GM12878 (cell line): ENCODE measurements at regions not wholly inside any gene's neighbourhood (a gene's known extent, or its start where the extent isn't known, plus 50 kb on each side); places are given as distances from the start of the nearest gene placed in this dataset.

ENCODE experiments used
- ATAC-seq: fragments of 200-7000 bp; cut with Tn5 transposase; 3 replicates; pipeline ENCODE4 v1.9.1; 2020; ENCODE audit warnings: mild to moderate bottlenecking, moderate library complexity
- BruUV-seq: library from RNA; stranded (reverse); fragments of 400-500 nt; replicated peaks from 2 replicates; lab custom pipeline; 2021; lab: Mats Ljungman, UMichigan
- CTCF ChIA-PET: fragments of 300-600 bp; sonication (Branson Sonifier 250); formaldehyde crosslinking; extraction: SDS; loops from one replicate; lab custom pipeline; 2021; ENCODE audit warnings: inconsistent platforms; lab: Yijun Ruan, JAX
- POLR2A ChIA-PET: fragments of 350-600 bp; formaldehyde crosslinking; extraction: SDS; loops from one replicate; lab custom pipeline; 2021; ENCODE audit warnings: inconsistent platforms; lab: Charles Lee
- RAD21 ChIA-PET: fragments of 300-600 bp; sonication (Branson Sonifier 250); formaldehyde crosslinking; loops from one replicate; lab custom pipeline; 2023; ENCODE audit warnings: antibody characterized with exemption; ENCODE audit not compliant: unreplicated experiment; lab: Charles Lee
- SMC1A ChIA-PET: fragments of 300-600 bp; sonication (Branson Sonifier 250); formaldehyde crosslinking; loops from one replicate; lab custom pipeline; 2023; ENCODE audit not compliant: unreplicated experiment, uncharacterized antibody; lab: Charles Lee
- DNase-seq: peaks from one replicate; pipeline ENCODE4 v3.0.0-alpha.2; 2011; ENCODE audit warnings: low read depth, low spot score
- FAIRE-seq: peaks from 3 replicates; lab custom pipeline; 2011; peaks lifted over from hg19 to GRCh38; lab: Jason Lieb, UNC
- H2AFZ ChIP-seq: 2 replicates; pipeline ENCODE4 v1.6.0; 2011; ENCODE audit warnings: low read depth, low read length, control low read depth; ENCODE audit not compliant: control insufficient read depth
- H3K27ac ChIP-seq: 2 replicates; pipeline ENCODE4 v1.5.1; 2011; ENCODE audit warnings: control low read depth; ENCODE audit not compliant: control insufficient read depth, insufficient read depth
- H3K27me3 ChIP-seq, 2 experiments: replicated peaks in 1 of 2; 2 replicates each; pipeline versions ENCODE4 v1.6.0 to v1.6.1; 2011; ENCODE audit warnings: low read length in 1 of 2; ENCODE audit not compliant: control insufficient read depth in 2 of 2, insufficient read depth in 2 of 2
- H3K36me3 ChIP-seq, 2 experiments: 2 replicates each; pipeline ENCODE4 v1.5.1; 2011; ENCODE audit warnings: low read length in 1 of 2; ENCODE audit not compliant: control insufficient read depth in 2 of 2, insufficient read depth in 2 of 2
- H3K4me1 ChIP-seq: 2 replicates; pipeline ENCODE4 v1.6.1; 2011; ENCODE audit warnings: mild to moderate bottlenecking, low read length, moderate library complexity, mixed read lengths; ENCODE audit not compliant: control insufficient read depth, insufficient read depth
- H3K4me2 ChIP-seq: 2 replicates; pipeline ENCODE4 v1.6.0; 2011; ENCODE audit warnings: control low read depth; ENCODE audit not compliant: control insufficient read depth, insufficient read depth
- H3K4me3 ChIP-seq: fragments of 200-600 bp; sonication (generic); 2 replicates; pipeline ENCODE4 v1.5.1; 2016
- H3K79me2 ChIP-seq: 2 replicates; pipeline ENCODE4 v1.6.0; 2011; ENCODE audit warnings: low read length; ENCODE audit not compliant: control insufficient read depth, insufficient read depth
- H3K9ac ChIP-seq: 2 replicates; pipeline ENCODE4 v1.8.0; 2011; ENCODE audit warnings: low read length, control low read depth, mixed read lengths; ENCODE audit not compliant: control insufficient read depth, insufficient read depth
- H3K9me3 ChIP-seq: replicated peaks from 3 replicates; pipeline ENCODE4 v1.5.1; 2011; ENCODE audit warnings: mild to moderate bottlenecking, low read length; ENCODE audit not compliant: control insufficient read depth, insufficient read depth
- H4K20me1 ChIP-seq: 2 replicates; pipeline ENCODE4 v1.6.0; 2011; ENCODE audit not compliant: control insufficient read depth, insufficient read depth
- ATF7 ChIP-seq: fragments of 450-650 bp; IDR thresholded peaks from 2 replicates; pipeline ENCODE4 v1.6.1; 2016; ENCODE audit warnings: low read depth, mild to moderate bottlenecking
- E2F8 ChIP-seq: fragments of 450-650 bp; IDR thresholded peaks from 2 replicates; pipeline ENCODE4 v1.6.1; 2018; ENCODE audit warnings: mild to moderate bottlenecking, low read depth, moderate library complexity; ENCODE audit not compliant: partially characterized antibody
- ESRRA ChIP-seq: IDR thresholded peaks from 2 replicates; pipeline ENCODE4 v1.6.1; 2012; ENCODE audit warnings: mild to moderate bottlenecking, low read length, improper control_type of control experiment
- PAX5 ChIP-seq: IDR thresholded peaks from 2 replicates; pipeline ENCODE4 v1.6.1; 2011; ENCODE audit warnings: low read depth, low read length, borderline replicate concordance
- PAX8 ChIP-seq: fragments of 450-650 bp; IDR thresholded peaks from 2 replicates; pipeline ENCODE4 v1.6.1; 2017; ENCODE audit warnings: mild to moderate bottlenecking, moderate library complexity
- POLR2AphosphoS5 ChIP-seq: IDR thresholded peaks from 2 replicates; pipeline ENCODE4 v1.6.1; 2011; ENCODE audit warnings: mild to moderate bottlenecking, low read length, inconsistent platforms
- RCOR1 ChIP-seq: conservative IDR thresholded peaks from 2 replicates; pipeline ENCODE4 v1.6.1; 2012; ENCODE audit warnings: low read depth, low read length, improper control_type of control experiment
- RUNX3 ChIP-seq: IDR thresholded peaks from 2 replicates; pipeline ENCODE4 v1.6.1; 2012; ENCODE audit warnings: low read length, inconsistent platforms
- WGBS: methylation state at CpG from one replicate; pipeline ENCODE4 v1.1.6; 2016; ENCODE audit warnings: low lambda C conversion rate; ENCODE audit not compliant: insufficient replicate concordance, insufficient coverage; ENCODE audit errors: missing lambda C conversion rate; 5-methylcytosine and 5-hydroxymethylcytosine counted together
- in situ Hi-C: fragments of 300-500 bp; cut with MboI; formaldehyde crosslinking; loops from 9 replicates; pipeline ENCODE4 v1.14.3; 2018; ENCODE audit warnings: mixed read lengths
- intact Hi-C: fragments of 100-400 bp; cut with micrococcal nuclease; formaldehyde crosslinking; loops from one replicate; pipeline ENCODE4 v1.14.2; 2022; ENCODE audit not compliant: unreplicated experiment
- TF ChIP-seq, protein P1 (sequence below): IDR thresholded peaks from 2 replicates; pipeline ENCODE4 v1.6.1; 2011; ENCODE audit warnings: low read depth, low read length, improper control_type of control experiment, borderline replicate concordance

- Histone ChIP-seq H3K4me1 (no peaks in the 10 kb centered on the region), H3K4me3 (no peak overlapping the region), H3K9me3 (no peaks in the 10 kb centered on the region), H2AFZ (no peak overlapping the region), H3K4me2 (no peak overlapping the region), H3K27ac (no peak overlapping the region), H4K20me1 (no peaks in the 10 kb centered on the region), H3K36me3 (no peaks in the 10 kb centered on the region), H3K79me2 (no peaks in the 10 kb centered on the region), H3K27me3 (no peaks in the 10 kb centered on the region), H3K9ac (no peak overlapping the region)
- ChIA-PET SMC1A (no interaction called here), CTCF (no interaction called here), POLR2A (no interaction called here), RAD21 (no interaction called here)
- in situ Hi-C loops, result no loop called here
- intact Hi-C loops, result no loop called here
- TF ChIP-seq ATF7 (no peak), PAX8 (no peak), POLR2AphosphoS5 (no peak), RUNX3 (peak; percentile 29; the same call in 1 of the 2 replicates)
- FAIRE-seq, result no peak
- 0% methylated on average over 2 of the region's 2 CpGs for WGBS
- ATAC-seq, result no peak
- no peak for DNase-seq
- no TSS peak for BruUV-seq
Observed at GRCh38 chr4:37101686-37102085, 142.9 kb upstream of the NWD2 start.

DNA sequence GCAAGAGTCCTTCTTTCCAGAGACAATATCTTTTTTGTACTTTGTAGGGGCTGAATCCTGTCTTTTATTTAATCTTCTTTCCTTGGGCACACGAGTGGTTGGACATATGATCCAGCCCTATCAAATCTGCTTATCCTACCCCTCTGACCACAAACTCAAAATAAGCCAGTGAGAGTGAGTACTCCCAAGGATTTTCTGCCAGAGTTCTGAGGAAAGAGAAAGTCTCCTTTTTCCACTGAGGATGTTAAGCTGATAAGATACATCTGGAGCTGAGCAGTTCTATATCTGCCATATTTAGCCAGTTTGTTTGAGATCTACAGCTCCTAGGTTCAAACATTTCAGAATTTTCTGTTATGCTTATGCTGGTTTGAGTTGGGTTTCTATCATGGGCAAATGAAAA is 134.8 kb upstream of the NWD2 start:
- in situ Hi-C loops, result no loop called here
- ATAC-seq, result no peak
- ChIA-PET POLR2A (no interaction called here), SMC1A (no interaction called here), CTCF (no interaction called here), RAD21 (no interaction called here)
- no peaks in the 10 kb centered on the region for H3K79me2 ChIP-seq
- 0% methylated on average over 1 of the region's 1 CpG for WGBS
- H3K27me3 ChIP-seq, result no peaks in the 10 kb centered on the region
- TF ChIP-seq, protein P1, sequence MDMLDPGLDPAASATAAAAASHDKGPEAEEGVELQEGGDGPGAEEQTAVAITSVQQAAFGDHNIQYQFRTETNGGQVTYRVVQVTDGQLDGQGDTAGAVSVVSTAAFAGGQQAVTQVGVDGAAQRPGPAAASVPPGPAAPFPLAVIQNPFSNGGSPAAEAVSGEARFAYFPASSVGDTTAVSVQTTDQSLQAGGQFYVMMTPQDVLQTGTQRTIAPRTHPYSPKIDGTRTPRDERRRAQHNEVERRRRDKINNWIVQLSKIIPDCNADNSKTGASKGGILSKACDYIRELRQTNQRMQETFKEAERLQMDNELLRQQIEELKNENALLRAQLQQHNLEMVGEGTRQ, result no peak
- TF ChIP-seq ESRRA (no peak), E2F8 (no peak), PAX5 (no peak), RCOR1 (no peak)
- no peaks in the 10 kb centered on the region for H3K36me3 ChIP-seq
- no peaks in the 10 kb centered on the region for H3K4me1 ChIP-seq
- no peak overlapping the region for H3K27ac ChIP-seq
- no TSS peak for BruUV-seq
- no peak overlapping the region for H3K9ac ChIP-seq
- no peak overlapping the region for H2AFZ ChIP-seq
- H3K4me2 ChIP-seq, result no peak overlapping the region
- no peaks in the 10 kb centered on the region for H4K20me1 ChIP-seq
- no peaks in the 10 kb centered on the region for H3K9me3 ChIP-seq
- FAIRE-seq, result no peak
- intact Hi-C loops, result no loop called here
- no peak for DNase-seq
- H3K4me3 ChIP-seq, result no peak overlapping the region
